ENCODE measurements at regions not wholly inside any gene's neighbourhood (a gene's known extent, or its start where the extent isn't known, plus 50 kb on each side); places are given as distances from the start of the nearest gene placed in this dataset.

GRCh38 chrX:103904301-103904700 lies 58.1 kb upstream of the TMSB15B start:
- TF ChIP-seq MEF2B (IDR thresholded peaks at IDR 0.05; ENCODE audit: partially characterized antibody, poor library complexity, severe bottlenecking), result no peak
- TF ChIP-seq ZNF24 (IDR thresholded peaks at IDR 0.05), result no peak
- TF ChIP-seq ESRRA (IDR thresholded peaks at IDR 0.05; ENCODE audit: low read length), result no peak

Measured in GM12878 (cell line).